GM13976 (cell line): ENCODE measurements at regions not wholly inside any gene's neighbourhood (a gene's known extent, or its start where the extent isn't known, plus 50 kb on each side); places are given as distances from the start of the nearest gene placed in this dataset.

Source experiments
- DNase-seq: peaks from one replicate; pipeline ENCODE4 v3.0.0; 2012; ENCODE audit warnings: low spot score
- in situ Hi-C: fragments of 300-500 bp; cut with MboI; formaldehyde crosslinking; loops from one replicate; pipeline ENCODE4 v1.12.0; 2022; ENCODE audit warnings: low sequenced_read_pairs, mixed read lengths, inconsistent platforms; ENCODE audit not compliant: unreplicated experiment
- TF ChIP-seq, protein P1 (sequence below): IDR thresholded peaks from 2 replicates; pipeline ENCODE4 v1.5.1; 2012; ENCODE audit warnings: borderline replicate concordance, mild to moderate bottlenecking; ENCODE audit not compliant: insufficient read depth; ENCODE audit errors: extremely low read depth, missing control alignments, control extremely low read depth

DNA sequence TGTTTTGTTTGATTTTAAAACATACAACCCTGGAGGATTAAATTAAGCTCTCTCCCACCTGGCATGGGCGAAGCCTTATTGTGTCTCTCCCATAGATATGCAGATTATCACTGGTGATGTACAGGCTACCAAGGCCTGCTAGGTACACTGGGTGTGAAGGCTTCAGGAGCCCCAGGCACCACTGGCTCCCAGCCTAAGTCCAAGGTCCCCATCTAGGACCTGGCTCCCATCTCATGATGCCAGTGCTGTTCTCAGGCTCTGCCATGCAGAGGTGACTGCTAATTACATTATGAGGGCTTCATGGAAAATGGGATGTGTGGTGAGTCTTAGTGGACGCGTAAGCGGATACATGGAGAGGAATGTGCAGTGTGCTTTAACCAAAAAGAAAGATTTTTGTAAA, 201.2 kb upstream of the KLHL29 start:
- TF ChIP-seq, protein P1, sequence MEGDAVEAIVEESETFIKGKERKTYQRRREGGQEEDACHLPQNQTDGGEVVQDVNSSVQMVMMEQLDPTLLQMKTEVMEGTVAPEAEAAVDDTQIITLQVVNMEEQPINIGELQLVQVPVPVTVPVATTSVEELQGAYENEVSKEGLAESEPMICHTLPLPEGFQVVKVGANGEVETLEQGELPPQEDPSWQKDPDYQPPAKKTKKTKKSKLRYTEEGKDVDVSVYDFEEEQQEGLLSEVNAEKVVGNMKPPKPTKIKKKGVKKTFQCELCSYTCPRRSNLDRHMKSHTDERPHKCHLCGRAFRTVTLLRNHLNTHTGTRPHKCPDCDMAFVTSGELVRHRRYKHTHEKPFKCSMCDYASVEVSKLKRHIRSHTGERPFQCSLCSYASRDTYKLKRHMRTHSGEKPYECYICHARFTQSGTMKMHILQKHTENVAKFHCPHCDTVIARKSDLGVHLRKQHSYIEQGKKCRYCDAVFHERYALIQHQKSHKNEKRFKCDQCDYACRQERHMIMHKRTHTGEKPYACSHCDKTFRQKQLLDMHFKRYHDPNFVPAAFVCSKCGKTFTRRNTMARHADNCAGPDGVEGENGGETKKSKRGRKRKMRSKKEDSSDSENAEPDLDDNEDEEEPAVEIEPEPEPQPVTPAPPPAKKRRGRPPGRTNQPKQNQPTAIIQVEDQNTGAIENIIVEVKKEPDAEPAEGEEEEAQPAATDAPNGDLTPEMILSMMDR: no peak
- in situ Hi-C loops: no loop called here
- no peak for DNase-seq

DNA sequence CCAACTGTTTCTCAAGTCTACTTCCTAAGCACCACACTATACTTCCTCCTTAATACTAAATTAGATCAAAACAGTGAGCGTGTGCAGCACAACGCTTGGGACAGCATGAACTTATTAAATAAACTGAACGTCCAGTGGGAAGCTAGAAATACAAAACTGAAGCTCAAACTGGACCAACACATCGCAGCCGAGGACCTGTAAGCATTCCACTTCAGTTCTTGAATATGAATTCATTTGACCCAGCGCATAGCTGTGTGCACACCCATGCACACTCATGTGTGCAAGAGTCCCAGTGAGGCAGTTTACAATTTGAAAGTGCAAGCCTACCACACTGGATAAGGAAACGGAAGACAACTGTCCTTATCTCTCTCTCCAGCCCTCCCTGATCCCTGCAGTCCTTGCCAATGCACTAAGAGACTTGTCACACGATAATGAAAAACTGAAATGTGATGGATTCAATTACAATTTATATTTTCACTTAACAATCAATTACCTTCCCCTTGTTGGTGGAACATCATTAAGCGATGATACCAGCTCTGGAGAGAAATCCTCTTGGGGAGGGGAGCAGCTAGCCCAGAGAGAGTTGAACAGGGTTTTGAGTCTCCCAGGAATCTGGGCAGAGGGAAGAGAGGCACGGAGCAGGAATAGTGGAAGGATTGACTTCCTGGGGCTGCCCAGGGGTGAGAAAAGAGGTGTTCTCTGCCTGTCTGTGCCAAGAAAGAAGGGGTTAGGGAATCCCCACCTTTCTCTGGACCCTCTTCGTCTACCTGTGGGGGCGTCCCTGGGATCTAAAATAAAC, 186.5 kb upstream of the KLHL29 start:
- in situ Hi-C loops: no loop called here
- DNase-seq: no peak
- TF ChIP-seq, protein P1: no peak

DNA sequence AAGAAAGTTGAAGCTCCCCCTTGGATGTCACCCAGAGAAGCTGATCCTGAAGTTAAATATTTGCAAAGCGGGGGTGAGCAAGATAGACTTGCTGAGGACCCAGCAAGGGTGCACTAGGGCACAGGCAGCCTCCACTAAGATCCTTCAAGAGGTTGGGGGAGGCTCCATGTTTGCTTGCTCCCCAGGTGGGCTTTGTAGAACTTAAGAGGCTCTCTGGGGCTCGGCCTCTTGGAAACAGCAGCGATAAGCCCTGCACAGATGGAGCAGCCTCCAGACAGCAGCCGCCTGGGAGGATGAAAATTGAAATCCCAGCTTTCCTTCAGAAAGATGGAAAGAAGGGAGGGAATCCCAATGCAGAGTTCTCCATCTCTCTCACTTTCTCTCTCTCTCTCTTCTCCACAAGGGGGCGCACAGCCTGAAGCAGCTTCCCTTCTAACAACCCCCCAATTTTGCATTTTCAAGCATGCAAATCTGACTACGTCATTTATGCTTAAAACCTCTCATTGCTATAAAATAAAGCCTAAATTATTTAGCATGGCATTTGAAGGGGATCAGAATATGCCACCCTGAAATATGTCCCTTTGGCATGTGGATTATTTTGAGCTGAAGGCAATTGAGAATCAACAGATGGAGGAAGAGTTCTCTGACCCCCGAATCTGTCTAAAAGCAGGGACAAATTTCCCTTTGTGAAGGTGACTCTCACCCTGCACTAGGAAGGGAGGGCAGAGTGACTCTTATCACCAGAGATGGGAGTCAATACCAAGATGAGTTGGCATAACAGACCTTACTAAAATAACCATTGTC, 185.7 kb upstream of the KLHL29 start:
- TF ChIP-seq, protein P1: peak; percentile 45
- no peak for DNase-seq
- in situ Hi-C loops: no loop called here

DNA sequence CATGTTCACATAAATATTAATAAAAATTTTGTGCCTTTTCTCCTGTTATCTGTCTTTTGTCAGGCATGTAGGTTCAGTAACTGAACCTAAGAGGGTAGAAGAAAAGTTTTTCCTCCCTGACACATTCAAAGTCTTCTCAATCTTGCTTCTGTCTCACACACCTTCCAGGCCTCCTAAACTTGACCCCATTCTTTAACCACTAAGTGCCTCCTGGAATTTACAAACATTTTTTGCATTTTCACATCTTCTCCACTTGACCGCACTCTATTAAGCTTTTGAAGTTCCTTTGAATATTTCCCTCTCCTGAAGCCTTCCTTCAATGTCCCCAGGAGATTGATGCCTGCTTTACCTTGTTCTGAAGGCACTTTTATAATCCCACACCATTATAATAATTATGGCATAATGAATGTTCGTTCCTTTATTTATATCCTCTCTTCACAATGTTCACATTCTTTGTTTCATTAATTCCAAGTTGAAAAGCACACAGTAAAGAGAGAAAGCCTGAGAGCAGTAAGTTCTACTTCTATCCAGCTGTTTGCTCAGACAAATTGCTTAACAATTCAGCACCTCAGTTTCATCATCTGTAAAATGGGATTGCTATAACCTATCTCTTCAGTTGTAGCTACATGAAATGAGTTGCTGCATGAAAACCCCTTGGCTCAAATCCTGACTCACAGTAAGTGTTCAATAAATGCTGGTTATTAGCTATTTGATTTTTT, 184.8 kb upstream of the KLHL29 start:
- in situ Hi-C loops: no loop called here
- TF ChIP-seq, protein P1: no peak
- DNase-seq: no peak

DNA sequence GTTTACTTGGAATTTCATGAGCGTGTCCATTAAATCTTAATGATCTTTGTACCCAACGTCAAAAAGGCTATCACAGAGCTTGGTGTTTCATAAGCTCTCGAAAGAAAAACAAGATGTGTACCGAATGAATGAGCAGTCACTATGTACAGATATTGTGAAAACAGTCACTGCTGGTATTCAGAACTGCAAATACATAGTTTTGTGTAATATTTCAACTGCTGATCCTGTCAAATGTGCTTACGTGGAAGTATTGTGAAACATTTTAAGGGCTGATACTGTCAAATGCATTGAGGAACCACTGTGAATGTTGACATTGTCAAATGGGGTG, 184.2 kb upstream of the KLHL29 start:
- in situ Hi-C loops: no loop called here
- DNase-seq: no peak
- TF ChIP-seq, protein P1: no peak

DNA sequence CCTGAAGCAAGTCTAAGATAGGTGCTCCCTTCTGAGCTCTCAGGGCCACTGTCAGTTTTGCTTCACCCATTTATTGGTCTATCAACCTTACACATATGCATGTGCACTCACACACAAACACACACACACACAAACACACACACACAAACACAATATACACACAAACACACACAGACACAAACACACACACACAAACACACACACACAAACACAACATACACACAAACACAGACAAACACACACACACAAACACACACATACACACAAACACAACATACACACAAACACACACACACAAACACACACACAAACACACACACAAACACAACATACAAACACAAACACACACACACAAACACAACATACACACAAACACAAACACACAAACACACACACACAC, 181.6 kb upstream of the KLHL29 start:
- no peak for DNase-seq
- in situ Hi-C loops: no loop called here
- TF ChIP-seq, protein P1: no peak
